Activated CD4-positive, alpha-beta T cell treated with anti-CD3 and anti-CD28 coated beads for 4 hours (primary cell): ENCODE measurements at regions not wholly inside any gene's neighbourhood (a gene's known extent, or its start where the extent isn't known, plus 50 kb on each side); places are given as distances from the start of the nearest gene placed in this dataset.

Experiments
- DNase-seq, 2 donors: peaks; one replicate each; pipeline ENCODE4 v3.0.0-alpha.2; 2020

DNA sequence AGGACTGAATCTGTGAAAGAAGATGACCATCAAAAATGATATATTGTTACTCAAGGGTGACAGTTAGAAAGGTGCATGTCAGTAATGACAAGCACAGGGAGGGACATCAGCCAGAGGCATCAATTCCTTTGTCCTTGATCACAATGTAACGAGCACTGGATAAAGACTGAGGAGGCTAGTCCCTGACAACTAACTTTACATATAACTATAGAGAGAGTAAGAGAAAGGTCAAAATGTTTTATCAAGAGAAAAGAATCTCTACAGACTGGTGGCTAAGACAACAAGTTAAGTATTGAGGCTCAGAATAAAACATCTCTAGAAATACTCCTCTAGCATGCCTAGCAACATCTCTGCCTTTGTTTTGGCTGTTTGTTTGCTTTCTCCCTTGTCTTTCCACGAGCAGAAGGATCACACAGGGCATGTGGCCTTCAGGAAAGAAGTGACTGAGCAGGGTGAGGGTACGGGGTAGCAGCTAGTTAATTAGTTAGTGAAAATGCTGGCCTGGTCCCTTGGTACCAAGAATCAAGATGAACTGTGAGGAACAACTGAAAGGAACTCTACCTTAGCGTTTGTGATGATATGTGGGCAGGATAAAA is 724.1 kb upstream of the MEF2C start:
- no peak for DNase-seq

GRCh38 chr5:89604342-89604741 is 721.4 kb upstream of the MEF2C start:
- DNase-seq = no peak

- no peak for DNase-seq
These were observed 718.9 kb upstream of the MEF2C start for GRCh38 chr5:89601880-89602279.

- no peak for DNase-seq
These were observed 714.9 kb upstream of the MEF2C start for GRCh38 chr5:89597878-89598277.

DNA sequence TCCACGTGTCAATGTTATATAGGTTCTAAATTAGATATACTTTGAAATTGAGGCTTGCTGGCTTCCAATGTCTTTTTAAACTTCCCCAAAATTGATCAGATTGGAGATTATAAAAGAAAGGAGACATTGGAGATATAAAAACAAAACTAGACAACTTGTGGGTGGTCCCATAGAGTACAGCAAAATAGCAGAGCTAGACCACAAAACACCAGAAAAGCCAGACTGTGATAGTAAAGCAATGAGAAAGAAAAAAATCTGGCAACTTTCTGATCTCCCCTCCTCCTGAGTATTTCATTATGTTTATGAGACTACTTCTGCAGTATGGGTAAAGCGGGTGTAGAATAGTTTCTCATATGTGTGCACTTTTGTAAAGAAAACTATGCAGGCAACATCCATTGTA is 713.8 kb upstream of the MEF2C start:
- DNase-seq = no peak

DNA sequence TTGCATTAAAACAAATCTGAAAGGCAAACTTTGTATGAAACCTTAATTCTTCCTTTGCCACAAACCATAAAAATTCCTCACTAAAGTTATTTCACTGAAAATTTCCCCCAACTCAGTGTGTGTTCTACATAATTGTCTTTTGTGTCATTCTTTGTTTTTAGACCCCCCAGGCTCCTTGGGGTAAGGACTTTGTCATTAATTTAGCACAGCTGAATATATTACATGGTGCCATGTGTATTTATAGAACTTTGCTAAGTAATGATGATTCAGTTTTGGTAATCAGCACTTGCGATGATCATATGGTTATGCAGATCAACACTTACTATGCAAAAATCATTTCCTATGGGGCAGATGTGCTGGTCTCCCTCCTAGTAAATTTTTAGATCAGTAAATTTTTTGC is 712.1 kb upstream of the MEF2C start:
- DNase-seq = no peak

- DNase-seq = no peak
These were observed 701.5 kb upstream of the MEF2C start for GRCh38 chr5:89584339-89584956.

- DNase-seq = no peak
These were observed 700.5 kb upstream of the MEF2C start for GRCh38 chr5:89583534-89583933.

DNA sequence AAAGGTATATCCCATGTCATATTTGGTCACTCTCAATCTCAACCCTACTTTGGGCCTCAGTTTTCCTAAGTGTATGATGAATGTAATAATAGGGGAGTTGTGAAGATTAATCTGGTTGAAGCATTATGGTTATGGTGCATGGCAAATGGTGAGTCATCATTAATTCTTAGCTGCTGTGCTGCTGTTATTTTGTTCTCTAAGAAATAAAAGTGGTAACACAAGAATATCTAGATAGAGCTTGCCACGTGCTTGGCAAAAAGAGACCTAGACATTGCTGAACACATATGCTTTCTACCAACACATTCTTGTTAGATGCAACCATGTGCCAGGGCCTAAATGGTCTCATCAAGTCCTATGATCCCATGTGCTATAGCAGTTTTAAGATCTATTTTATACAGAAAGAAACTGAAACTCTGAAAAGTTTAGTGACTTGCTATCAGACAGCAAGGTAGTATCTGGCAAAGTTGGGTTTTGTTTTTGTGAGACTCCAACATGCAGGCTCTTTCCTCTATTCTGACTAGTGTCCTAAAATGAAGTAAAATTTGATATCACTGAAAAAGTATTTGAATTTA is 699.9 kb upstream of the MEF2C start:
- DNase-seq = no peak

DNA sequence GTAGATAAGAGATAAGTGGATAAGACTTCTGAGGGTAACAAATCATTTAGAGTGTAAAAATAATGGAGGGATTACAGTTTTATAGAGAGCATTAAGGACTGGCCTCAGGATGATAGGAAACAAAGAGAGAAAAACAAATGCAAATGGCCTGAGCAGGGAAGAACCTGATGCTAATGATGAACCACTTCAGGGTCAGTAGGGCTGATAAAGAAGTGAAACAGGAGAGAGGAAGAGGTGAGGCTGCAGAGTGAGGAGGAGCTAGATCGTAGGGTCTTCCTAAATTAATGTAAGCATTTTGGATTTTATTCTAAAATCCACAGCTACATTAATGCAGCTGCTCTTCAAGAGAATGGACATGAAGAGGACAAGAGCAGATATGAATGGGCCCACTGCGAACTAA is 698.0 kb upstream of the MEF2C start:
- DNase-seq = no peak

DNA sequence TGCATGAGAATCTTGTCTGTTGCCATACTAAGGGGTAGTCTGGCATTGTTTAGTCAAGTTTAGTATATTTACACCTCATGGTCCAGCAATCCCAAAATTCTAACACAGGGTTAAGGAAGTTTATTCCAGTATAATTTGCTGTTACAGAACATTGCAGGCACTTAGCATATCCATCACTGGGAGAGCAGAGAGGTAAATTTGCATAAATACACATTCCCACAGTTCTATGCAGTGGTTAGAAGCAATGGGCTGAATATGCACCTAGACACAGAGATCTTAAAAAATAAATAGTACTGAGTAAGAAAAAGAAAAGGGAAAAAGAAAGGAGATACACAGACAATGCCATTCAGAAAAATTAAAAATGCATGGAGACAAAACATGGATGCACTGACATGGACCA is 692.3 kb upstream of the MEF2C start:
- DNase-seq = no peak

- no peak for DNase-seq
These were observed 690.4 kb upstream of the MEF2C start for GRCh38 chr5:89573345-89573744.

- no peak for DNase-seq
These were observed 689.7 kb upstream of the MEF2C start for GRCh38 chr5:89572696-89573095.

- no peak for DNase-seq
These were observed 687.6 kb upstream of the MEF2C start for GRCh38 chr5:89570557-89570956.

GRCh38 chr5:89566340-89566739 is 683.4 kb upstream of the MEF2C start:
- no peak for DNase-seq

- no peak for DNase-seq
These were observed 677.7 kb upstream of the MEF2C start for GRCh38 chr5:89560696-89561095.

DNA sequence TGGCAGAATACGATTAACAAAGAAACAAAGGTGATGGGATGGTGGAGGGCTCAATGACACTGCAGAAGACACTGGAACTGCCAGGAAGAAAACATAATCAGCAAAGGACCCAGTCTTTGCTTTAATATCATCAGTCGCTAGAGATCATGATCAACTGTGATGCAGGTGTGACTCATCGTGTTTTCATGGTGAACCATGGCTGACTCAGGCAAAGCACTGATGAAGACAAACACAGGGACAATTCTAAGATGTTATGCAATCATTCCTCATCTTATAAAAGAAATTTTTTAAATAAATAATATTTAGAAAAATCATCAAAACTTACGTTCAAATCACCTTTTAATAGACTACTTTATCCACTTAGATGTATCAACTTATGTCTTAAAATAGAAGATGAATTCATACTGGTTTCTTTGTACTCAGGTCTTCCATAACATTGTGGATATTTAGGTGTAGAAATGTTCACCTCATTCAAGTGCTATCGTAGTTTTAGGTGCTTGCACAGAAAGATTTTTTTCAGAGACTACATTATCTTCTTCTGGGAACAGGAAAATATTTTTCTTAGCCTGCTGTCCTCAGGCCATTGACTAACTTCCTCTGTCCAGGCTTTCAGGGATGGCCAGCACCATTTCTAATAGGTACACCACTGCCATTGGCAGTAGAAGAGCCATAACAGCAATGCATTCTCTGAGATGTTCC is 673.4 kb upstream of the MEF2C start:
- no peak for DNase-seq

DNA sequence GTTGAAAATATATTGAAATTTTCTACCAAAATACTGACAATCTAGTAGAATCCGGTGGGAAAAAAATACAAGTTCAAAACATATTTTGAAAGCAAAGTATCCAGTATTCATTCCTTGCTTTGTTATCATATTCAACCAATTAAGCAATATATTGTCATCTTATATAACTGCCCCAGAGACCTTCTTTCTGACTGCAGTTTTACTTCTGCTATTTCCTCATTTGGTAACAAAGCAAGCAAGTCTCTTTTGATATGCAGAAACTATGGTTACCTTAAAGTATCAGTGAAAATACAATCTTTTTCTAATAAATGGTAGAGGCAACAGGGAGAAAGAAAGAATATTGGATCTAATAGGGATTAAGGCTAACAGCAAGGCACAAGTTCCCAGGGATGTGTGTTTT is 663.7 kb upstream of the MEF2C start:
- DNase-seq = no peak

DNA sequence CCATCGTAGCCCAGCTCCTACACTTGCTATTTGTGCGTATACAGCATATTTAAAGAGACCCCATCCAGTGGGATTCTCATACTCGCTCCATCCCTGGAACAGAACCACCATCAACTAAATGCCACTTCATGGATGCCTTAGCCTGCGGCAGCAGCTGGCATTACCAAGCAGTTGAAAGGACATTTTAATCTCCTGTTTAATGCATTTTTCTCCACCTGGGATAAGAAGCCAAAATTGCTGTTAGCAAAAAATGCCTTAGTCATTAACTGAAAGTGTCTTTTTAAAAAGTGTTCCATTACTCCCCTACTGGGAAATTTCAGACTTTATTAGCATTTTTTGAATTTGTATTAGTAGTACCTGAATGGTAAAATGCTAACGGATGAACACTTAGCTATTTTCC is 662.6 kb upstream of the MEF2C start:
- no peak for DNase-seq

- DNase-seq = no peak
These were observed 662.1 kb upstream of the MEF2C start for GRCh38 chr5:89545076-89545475.

DNA sequence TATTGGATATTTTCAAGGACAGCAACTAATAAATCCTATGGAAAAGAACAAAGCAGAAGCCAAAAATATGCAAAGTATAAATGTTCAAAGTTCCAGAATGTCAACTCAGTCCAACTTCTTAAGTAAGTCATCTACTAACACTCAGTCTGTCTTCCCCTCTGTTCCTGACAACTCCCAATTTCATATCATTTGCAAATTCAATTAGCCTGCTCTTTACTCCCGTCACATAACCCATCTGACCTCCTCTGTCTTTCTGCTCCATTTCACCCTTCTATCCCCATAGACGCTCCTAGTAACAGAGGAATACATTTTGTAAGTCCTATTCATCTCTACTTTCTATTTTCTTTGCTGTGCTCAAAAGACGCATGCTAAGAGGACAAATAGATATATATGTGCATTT is 659.8 kb upstream of the MEF2C start:
- DNase-seq = no peak

DNA sequence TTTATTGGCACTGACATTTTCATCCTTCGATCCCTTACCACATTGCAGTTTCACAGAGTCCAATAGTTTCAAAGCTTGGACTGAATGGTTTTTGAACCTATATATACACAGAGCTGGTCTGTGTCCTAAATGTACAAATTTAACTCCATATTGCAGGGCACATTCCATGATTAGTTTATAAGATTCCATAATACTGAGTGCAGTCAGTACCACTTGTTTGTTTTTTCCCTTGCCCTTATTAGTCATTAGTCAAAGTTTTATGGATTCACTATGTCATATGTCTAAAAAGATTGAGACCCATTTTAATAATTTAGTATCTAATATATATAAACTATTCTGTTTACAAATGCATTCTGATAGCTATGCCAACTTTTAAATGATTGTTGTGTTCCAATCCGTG is 654.8 kb upstream of the MEF2C start:
- no peak for DNase-seq

DNA sequence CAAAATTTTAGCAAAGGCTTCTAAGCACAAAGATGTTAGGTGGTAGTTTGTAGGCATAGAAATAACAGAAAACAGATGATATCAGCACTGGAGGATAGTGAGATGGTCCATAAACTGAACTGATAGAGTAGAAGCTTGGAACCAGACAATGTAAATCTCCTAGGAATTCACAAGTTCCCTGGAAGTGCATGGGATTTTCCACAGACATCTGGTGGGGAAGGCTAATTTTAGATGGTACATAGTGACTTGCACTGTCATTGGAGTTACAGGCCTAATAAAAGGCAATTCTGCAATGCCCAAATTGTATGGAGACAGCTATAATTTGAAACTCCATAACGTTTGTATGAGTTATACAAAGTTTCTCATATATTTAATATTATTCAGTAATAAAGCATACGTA is 653.0 kb upstream of the MEF2C start:
- no peak for DNase-seq

GRCh38 chr5:89535411-89535810 is 652.4 kb upstream of the MEF2C start:
- no peak for DNase-seq
